RWPE1 (cell line): ENCODE measurements at regions not wholly inside any gene's neighbourhood (a gene's known extent, or its start where the extent isn't known, plus 50 kb on each side); places are given as distances from the start of the nearest gene placed in this dataset.

Experiments
- CTCF ChIA-PET: fragments of 350-600 bp; sonication (Branson Sonifier 250); formaldehyde crosslinking; extraction: SDS; loops from one replicate; lab custom pipeline; 2021; lab: Yijun Ruan, JAX
- POLR2A ChIA-PET: fragments of 400-600 bp; formaldehyde crosslinking; extraction: SDS; loops from one replicate; lab custom pipeline; 2020; ENCODE audit warnings: antibody characterized with exemption; ENCODE audit not compliant: low non-redundant PET; lab: Yijun Ruan, JAX
- DNase-seq: peaks from one replicate; pipeline ENCODE4 v3.0.0; 2012; ENCODE audit warnings: low spot score
- H3K27ac ChIP-seq: fragments of 450-650 bp; 2 replicates; pipeline ENCODE4 v1.5.1; 2017
- TF ChIP-seq, protein P1 (sequence below): fragments of 450-650 bp; conservative IDR thresholded peaks from 2 replicates; pipeline ENCODE4 v1.5.1; 2017; ENCODE audit warnings: low read depth, mild to moderate bottlenecking

DNA sequence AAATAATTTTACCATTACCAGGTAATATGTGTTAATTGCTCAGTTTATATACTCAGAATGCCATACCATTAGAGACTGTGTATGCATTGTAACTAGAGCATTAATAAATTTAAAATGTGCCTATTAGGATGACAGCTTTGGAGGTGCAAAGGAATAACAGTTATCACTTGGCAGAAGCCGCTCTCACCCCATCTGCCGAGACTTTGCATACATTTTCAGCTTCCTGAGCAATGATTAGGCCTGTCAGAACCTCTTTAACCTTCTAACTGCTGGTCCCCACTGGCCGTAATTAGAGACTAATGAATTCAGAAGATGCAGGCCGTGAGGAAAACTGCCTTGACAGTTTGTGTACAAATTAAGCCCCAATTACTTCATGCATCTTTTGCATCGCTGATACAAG, 158.0 kb upstream of the PROX1 start:
- H3K27ac ChIP-seq, result no peak overlapping the region
- no peak for DNase-seq
- ChIA-PET CTCF (interaction anchor here (0.6 kb wide), 1 partner anchor 346 kb away, joined by 3 read pairs; no protein-coding TSS in a partner anchor), POLR2A (no interaction called here)
- TF ChIP-seq, protein P1, sequence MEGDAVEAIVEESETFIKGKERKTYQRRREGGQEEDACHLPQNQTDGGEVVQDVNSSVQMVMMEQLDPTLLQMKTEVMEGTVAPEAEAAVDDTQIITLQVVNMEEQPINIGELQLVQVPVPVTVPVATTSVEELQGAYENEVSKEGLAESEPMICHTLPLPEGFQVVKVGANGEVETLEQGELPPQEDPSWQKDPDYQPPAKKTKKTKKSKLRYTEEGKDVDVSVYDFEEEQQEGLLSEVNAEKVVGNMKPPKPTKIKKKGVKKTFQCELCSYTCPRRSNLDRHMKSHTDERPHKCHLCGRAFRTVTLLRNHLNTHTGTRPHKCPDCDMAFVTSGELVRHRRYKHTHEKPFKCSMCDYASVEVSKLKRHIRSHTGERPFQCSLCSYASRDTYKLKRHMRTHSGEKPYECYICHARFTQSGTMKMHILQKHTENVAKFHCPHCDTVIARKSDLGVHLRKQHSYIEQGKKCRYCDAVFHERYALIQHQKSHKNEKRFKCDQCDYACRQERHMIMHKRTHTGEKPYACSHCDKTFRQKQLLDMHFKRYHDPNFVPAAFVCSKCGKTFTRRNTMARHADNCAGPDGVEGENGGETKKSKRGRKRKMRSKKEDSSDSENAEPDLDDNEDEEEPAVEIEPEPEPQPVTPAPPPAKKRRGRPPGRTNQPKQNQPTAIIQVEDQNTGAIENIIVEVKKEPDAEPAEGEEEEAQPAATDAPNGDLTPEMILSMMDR, result no peak

DNA sequence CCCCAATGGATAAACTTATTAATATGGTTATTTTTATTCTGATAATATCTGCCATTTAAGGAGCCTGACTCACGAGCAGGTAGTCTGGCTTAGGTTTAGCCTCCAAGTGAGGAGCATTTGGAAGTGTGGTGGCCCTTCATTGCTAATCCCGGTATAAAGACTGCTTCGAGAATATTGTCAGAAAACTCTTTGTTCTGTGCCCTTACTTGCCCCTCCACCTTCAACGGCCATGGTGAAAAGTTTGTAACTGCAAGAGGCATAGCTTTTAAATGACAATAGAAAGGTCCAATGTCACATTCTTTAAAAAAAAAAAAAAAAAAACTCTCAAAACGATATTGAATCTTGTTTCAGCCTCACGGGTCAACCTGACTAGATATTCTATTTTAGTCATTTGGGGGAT, 157.4 kb upstream of the PROX1 start:
- ChIA-PET CTCF (interaction anchor here (0.6 kb wide), 1 partner anchor 346 kb away, joined by 3 read pairs; no protein-coding TSS in a partner anchor), POLR2A (no interaction called here)
- TF ChIP-seq, protein P1, result no peak
- no peak overlapping the region for H3K27ac ChIP-seq
- DNase-seq, result no peak

DNA sequence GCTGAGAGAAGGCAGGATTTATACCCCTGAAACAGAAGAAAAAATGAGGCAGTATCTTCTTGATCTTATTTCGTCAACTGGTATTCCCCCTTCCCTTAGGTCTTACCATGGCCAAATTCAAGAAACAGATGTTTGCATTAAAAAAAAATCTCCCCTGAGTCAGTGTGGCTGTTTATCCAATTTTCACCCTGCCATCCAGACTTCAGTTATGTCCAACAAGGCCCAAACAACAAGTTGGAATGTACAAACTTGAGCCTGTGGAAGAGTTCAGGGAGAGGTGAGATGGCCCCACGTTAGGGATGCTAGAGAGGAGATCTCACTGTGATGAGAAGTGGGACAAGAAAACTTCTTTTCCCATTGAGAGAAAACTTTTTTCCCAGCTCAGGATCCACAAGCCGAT, 147.2 kb upstream of the PROX1 start:
- TF ChIP-seq, protein P1, result no peak

DNA sequence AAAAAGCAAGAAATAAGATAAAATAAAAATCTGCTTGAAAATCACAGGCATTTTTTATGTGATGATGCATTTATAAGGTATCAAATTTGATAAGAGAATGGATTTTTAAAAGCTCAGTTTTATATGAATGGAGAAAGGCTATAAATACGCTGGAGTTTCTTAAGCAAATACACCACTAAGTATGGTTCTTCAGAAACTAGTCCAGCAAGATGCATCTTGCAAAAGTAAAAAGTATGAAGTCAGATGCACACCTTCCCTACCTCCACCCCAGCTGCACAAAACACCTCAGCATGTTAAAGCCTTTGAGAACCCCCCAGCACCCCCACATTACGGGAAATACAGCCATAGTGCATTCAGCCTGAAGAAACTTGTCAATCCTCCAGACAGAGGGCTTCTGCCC, 143.1 kb upstream of the PROX1 start:
- H3K27ac ChIP-seq, result no peak overlapping the region
- TF ChIP-seq, protein P1, result no peak
- ChIA-PET POLR2A (no interaction called here), CTCF (no interaction called here)
- DNase-seq, result no peak

More for the DNA sequence above, 147.2 kb upstream of the PROX1 start:
- CTCF ChIA-PET, result no interaction called here
- no peak for DNase-seq
- H3K27ac ChIP-seq, result no peak overlapping the region
- POLR2A ChIA-PET, result no interaction called here

DNA sequence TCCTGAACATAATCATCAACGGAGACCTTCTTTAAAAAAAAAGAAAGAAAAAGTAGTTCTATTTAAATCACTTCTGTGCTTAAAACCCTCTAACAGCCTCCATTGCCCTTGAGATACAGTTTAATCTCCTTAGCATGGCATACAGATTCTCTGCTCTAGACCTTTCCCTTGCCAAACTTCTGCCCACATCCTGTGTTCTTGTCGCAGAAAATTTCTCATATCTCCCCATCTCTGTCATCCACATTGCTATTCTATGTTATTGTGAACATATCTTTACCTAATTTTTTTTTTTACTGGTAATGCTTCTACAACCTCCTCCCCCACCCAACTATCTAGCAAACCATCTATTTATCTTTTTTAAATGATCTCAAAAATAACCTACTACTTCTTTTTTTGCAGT, 135.7 kb upstream of the PROX1 start:
- POLR2A ChIA-PET, result no interaction called here
- TF ChIP-seq, protein P1, result no peak
- CTCF ChIA-PET, result no interaction called here

DNA sequence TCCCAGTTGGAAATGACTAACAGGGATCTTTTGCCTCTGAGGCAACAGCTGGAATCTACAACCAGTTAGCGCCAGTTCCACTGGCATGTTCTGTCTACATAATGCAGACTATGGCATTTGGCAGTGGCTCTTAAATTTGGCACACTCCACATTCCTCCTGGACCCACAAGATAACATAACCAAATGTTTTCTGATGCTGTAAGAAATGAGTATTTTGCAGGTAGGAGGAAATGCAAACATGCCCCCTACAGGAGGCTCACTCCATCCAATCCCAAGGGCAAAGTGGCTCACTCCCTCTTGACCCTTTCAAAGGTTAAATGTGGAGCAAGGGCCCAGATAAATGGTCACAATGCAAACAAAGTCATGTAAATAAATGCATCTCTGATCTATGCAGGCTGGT, 129.2 kb upstream of the PROX1 start:
- POLR2A ChIA-PET, result no interaction called here
- CTCF ChIA-PET, result no interaction called here
- TF ChIP-seq, protein P1, result no peak
- H3K27ac ChIP-seq, result no peak overlapping the region
- no peak for DNase-seq

More for the DNA sequence above, 135.7 kb upstream of the PROX1 start:
- no peak overlapping the region for H3K27ac ChIP-seq
- no peak for DNase-seq
